Hepatocyte (in vitro differentiated cells): ENCODE measurements at regions not wholly inside any gene's neighbourhood (a gene's known extent, or its start where the extent isn't known, plus 50 kb on each side); places are given as distances from the start of the nearest gene placed in this dataset.

Experiments used
- CTCF ChIP-seq: fragments of 200-600 bp; sonication (generic); IDR thresholded peaks from 2 replicates; pipeline ENCODE4 v1.5.1; 2016; ENCODE audit warnings: antibody characterized with exemption, mild to moderate bottlenecking; ENCODE audit not compliant: poor library complexity
- EZH2 ChIP-seq: fragments of 200-600 bp; sonication (generic); IDR thresholded peaks from 2 replicates; pipeline ENCODE4 v1.6.1; 2016; ENCODE audit warnings: antibody characterized with exemption, mild to moderate bottlenecking, borderline replicate concordance
- EZH2phosphoT487 ChIP-seq: fragments of 200-600 bp; sonication (generic); IDR thresholded peaks from one replicate; pipeline ENCODE4 v1.6.1; 2018; ENCODE audit warnings: antibody characterized with exemption, mild to moderate bottlenecking, low read depth, moderate library complexity; ENCODE audit not compliant: unreplicated experiment, severe bottlenecking

GRCh38 chr2:67037655-67038054 lies 359.5 kb upstream of the ETAA1 start:
- TF ChIP-seq CTCF (no peak), EZH2 (no peak), EZH2phosphoT487 (peak; percentile 91)
